ENCODE measurements at regions not wholly inside any gene's neighbourhood (a gene's known extent, or its start where the extent isn't known, plus 50 kb on each side); places are given as distances from the start of the nearest gene placed in this dataset.

DNA sequence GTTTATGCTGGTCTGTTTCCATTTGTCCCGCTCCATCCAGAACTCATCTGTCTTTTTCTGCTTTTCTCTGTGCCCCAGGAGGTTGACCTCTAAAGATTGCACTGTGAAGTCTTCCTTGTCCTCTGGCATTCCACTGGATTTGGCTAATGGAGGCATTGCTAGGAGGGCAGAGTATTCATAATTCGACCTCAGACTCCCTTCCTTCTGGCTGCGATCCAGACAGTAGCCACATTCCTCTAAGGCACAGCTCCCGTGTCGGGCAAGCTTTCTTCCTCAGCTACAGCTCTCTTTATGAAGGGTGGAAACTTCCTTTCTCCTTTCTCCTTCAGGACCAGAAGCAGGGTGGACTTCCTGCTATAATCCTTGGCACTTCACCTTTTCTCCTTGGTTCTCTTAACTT is 175.9 kb downstream of the BAMBI start:
- TF ChIP-seq CTCF (conservative IDR thresholded peaks at IDR 0.05 in 1 of 2, IDR thresholded peaks at IDR 0.05 in 1 of 2; ENCODE audit: low read depth in 1 of 2, low read length in 2 of 2) = no peak
- TF ChIP-seq EZH2 (IDR thresholded peaks at IDR 0.05; ENCODE audit: low read length, missing control alignments) = no peak

All from fibroblast of lung (primary cell).